Activated gamma-delta T cell (primary cell): ENCODE measurements at regions not wholly inside any gene's neighbourhood (a gene's known extent, or its start where the extent isn't known, plus 50 kb on each side); places are given as distances from the start of the nearest gene placed in this dataset.

Source experiments
- DNase-seq: peaks from one replicate; lab custom pipeline; 2025; lab: John Stamatoyannopoulos, UW

GRCh38 chr15:39340903-39341645, 239.8 kb upstream of the THBS1 start:
- no peak for DNase-seq

- no peak for DNase-seq
These were observed 236.2 kb upstream of the THBS1 start for GRCh38 chr15:39344662-39345141.

- no peak for DNase-seq
These were observed 235.7 kb upstream of the THBS1 start for GRCh38 chr15:39345176-39345575.

- DNase-seq = no peak
These were observed 233.4 kb upstream of the THBS1 start for GRCh38 chr15:39347453-39347852.

GRCh38 chr15:39350785-39351184, 230.1 kb upstream of the THBS1 start:
- no peak for DNase-seq

GRCh38 chr15:39354189-39354588, 226.7 kb upstream of the THBS1 start:
- DNase-seq = no peak

GRCh38 chr15:39357480-39358268, 223.2 kb upstream of the THBS1 start:
- no peak for DNase-seq

- no peak for DNase-seq
These were observed 222.3 kb upstream of the THBS1 start for GRCh38 chr15:39358441-39359041.

- no peak for DNase-seq
These were observed 221.1 kb upstream of the THBS1 start for GRCh38 chr15:39359771-39360170.

- DNase-seq = no peak
These were observed 220.4 kb upstream of the THBS1 start for GRCh38 chr15:39360452-39360851.

GRCh38 chr15:39361497-39361896, 219.4 kb upstream of the THBS1 start:
- DNase-seq = no peak

- no peak for DNase-seq
These were observed 217.9 kb upstream of the THBS1 start for GRCh38 chr15:39362821-39363561.

- no peak for DNase-seq
These were observed 216.9 kb upstream of the THBS1 start for GRCh38 chr15:39363761-39364586.

- no peak for DNase-seq
These were observed 216.2 kb upstream of the THBS1 start for GRCh38 chr15:39364721-39365120.

- DNase-seq = no peak
These were observed 215.7 kb upstream of the THBS1 start for GRCh38 chr15:39365161-39365560.

GRCh38 chr15:39365873-39366272, 215.0 kb upstream of the THBS1 start:
- DNase-seq = no peak

- no peak for DNase-seq
These were observed 213.3 kb upstream of the THBS1 start for GRCh38 chr15:39367596-39367995.

- DNase-seq = no peak
These were observed 211.1 kb upstream of the THBS1 start for GRCh38 chr15:39369768-39370167.

GRCh38 chr15:39376371-39376909, 204.4 kb upstream of the THBS1 start:
- DNase-seq = no peak

GRCh38 chr15:39381517-39381916, 199.4 kb upstream of the THBS1 start:
- no peak for DNase-seq

GRCh38 chr15:39388118-39388517, 192.8 kb upstream of the THBS1 start:
- DNase-seq = no peak
